Effector memory CD8-positive, alpha-beta T cell (primary cell): ENCODE measurements at regions not wholly inside any gene's neighbourhood (a gene's known extent, or its start where the extent isn't known, plus 50 kb on each side); places are given as distances from the start of the nearest gene placed in this dataset.
"Not testable (repeated sequence)": the region's sequence is repeated elsewhere in the genome, so short reads cannot be mapped to it uniquely, and the experiment has no call there.

Experiments used
- ATAC-seq: fragments of 150-1000 bp; cut with Tn5 transposase; replicated peaks from 2 replicates; pipeline ENCODE4 v1.10.0; 2021; ENCODE audit warnings: mild to moderate bottlenecking, moderate library complexity
- DNase-seq, 3 experiments: peaks; one replicate each; pipeline ENCODE4 v3.0.0; 2021
- H3K27ac Mint-ChIP-seq, 2 donors: one replicate each; pipeline ENCODE4 v1.8.0; 2022; ENCODE audit warnings: mild to moderate bottlenecking in 2 of 2, mixed read lengths in 2 of 2, moderate library complexity in 2 of 2
- H3K27me3 Mint-ChIP-seq, 2 donors: one replicate each; pipeline ENCODE4 v1.8.0; 2022; ENCODE audit warnings: mixed read lengths in 2 of 2
- H3K36me3 Mint-ChIP-seq: one replicate; pipeline ENCODE4 v1.8.0; 2022; ENCODE audit warnings: mild to moderate bottlenecking, moderate library complexity, mixed read lengths; ENCODE audit not compliant: insufficient read depth
- H3K4me1 Mint-ChIP-seq, 2 donors: one replicate each; pipeline ENCODE4 v1.8.0; 2022; ENCODE audit warnings: low read depth in 2 of 2, mixed read lengths in 2 of 2
- H3K4me3 Mint-ChIP-seq, 2 donors: one replicate each; pipeline ENCODE4 v1.8.0; 2022; ENCODE audit warnings: mild to moderate bottlenecking in 2 of 2, mixed read lengths in 2 of 2, moderate library complexity in 2 of 2
- H3K9me3 Mint-ChIP-seq, 2 donors: one replicate each; pipeline ENCODE4 v1.8.0; 2022; ENCODE audit warnings: mixed read lengths in 2 of 2

DNA sequence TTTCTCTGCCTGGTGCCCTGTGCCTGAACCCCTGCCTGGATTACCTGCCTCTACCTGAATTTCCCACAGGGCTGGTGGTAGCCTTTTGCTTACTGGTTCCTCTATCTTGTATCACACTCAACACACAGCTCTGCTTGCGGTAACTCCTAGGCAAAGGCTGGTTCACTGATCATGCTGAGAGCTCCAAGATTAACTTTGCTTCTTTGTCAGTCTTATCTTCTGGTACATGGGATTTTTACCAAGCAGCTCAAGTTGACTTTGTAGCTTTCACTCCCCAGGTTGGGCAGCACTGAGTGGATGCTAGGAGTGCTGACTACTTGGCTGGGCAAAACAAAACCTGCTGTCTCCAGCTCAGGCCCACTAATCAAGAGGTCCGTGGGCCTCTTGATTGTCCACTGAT lies 145.9 kb upstream of the GLRA1 start:
- no peaks in the 10 kb centered on the region for H3K4me1 Mint-ChIP-seq
- H3K4me3 Mint-ChIP-seq, result no peak overlapping the region
- no peaks in the 10 kb centered on the region for H3K36me3 Mint-ChIP-seq
- no peak overlapping the region for H3K27ac Mint-ChIP-seq
- DNase-seq (no peak), ATAC-seq (no peak)
- H3K9me3 Mint-ChIP-seq, result peaks cover 0 to 8% of the 10 kb centered on the region in 2 donors
- H3K27me3 Mint-ChIP-seq, result peaks cover 29 to 37% of the 10 kb centered on the region in 2 donors

DNA sequence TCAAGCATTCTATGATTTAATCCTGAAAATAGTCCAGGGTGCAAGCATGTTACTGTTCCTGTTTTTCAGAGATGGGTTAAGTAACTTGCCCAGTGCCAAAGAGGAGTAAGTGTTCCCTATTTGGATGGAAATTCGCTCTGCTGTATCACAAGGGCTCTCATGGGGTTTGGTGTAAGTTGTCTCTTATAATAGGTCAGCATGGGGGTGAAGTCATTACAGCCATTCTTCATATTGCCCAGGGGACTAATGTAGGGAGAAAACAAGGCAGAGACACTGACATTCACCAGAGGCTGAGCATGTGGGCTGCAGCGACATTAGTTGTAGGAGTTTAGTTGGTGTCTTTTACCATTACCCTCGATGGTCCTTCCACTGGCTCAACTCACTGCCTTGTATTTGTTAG lies 142.1 kb upstream of the GLRA1 start:
- DNase-seq, result no peak
- Mint-ChIP-seq H3K36me3 (no peaks in the 10 kb centered on the region), H3K27me3 (no peaks in the 10 kb centered on the region), H3K27ac (no peak overlapping the region), H3K4me3 (no peak overlapping the region), H3K9me3 (no peaks in the 10 kb centered on the region), H3K4me1 (no peaks in the 10 kb centered on the region)
- no peak for ATAC-seq

DNA sequence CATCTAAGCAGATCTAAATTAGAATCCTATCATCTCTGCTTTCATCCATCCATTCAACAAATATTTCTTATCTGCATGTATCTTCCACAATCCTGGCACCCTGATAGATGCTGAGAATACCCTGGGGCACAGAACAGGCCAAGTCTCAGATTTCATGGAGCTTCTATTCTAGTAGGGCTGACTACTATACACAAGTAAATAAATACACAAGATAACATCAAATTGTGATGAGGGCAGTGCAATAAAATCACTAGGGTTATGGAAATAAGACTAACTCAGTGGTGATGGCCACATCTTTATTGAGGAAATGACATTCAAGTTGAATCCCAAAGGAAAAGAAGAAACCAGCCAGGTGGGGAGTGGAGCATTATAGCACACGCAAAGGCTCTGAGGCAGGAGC lies 138.4 kb upstream of the GLRA1 start:
- ATAC-seq (no peak), DNase-seq (no peak)
- peaks cover 0 to 5% of the 10 kb centered on the region in 2 donors for H3K4me1 Mint-ChIP-seq
- H3K4me3 Mint-ChIP-seq, result no peak overlapping the region
- H3K27ac Mint-ChIP-seq, result no peak overlapping the region
- peaks cover 3 to 5% of the 10 kb centered on the region in 2 donors for H3K27me3 Mint-ChIP-seq
- no peaks in the 10 kb centered on the region for H3K36me3 Mint-ChIP-seq
- peaks cover 0 to 7% of the 10 kb centered on the region in 2 donors for H3K9me3 Mint-ChIP-seq

DNA sequence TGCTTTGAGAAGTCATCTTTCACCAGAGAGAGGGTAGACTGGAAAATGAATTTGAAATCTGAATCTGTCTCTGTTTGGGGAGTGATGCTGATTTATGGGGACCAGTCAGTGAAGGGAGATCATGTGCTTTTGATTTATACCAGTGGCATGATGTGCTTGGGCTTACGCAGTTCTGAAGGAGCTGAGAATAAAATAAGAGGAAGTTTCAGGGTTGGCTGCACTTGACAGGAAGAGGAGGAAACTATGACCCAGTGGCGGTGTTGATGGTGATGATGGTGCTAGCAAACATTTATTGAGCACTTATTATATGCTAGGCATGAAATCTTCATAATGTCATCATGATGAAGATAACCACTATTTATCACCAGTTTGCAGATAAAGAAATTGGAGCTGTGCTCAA lies 136.4 kb upstream of the GLRA1 start:
- Mint-ChIP-seq H3K27ac (peak overlapping the region in 1 of 2 donors; percentile 44), H3K36me3 (no peaks in the 10 kb centered on the region), H3K4me1 (peaks cover 0 to 5% of the 10 kb centered on the region in 2 donors), H3K27me3 (peaks cover 9 to 15% of the 10 kb centered on the region in 2 donors), H3K4me3 (no peak overlapping the region), H3K9me3 (peaks cover 0 to 7% of the 10 kb centered on the region in 2 donors)
- ATAC-seq (no peak), DNase-seq (no peak)

DNA sequence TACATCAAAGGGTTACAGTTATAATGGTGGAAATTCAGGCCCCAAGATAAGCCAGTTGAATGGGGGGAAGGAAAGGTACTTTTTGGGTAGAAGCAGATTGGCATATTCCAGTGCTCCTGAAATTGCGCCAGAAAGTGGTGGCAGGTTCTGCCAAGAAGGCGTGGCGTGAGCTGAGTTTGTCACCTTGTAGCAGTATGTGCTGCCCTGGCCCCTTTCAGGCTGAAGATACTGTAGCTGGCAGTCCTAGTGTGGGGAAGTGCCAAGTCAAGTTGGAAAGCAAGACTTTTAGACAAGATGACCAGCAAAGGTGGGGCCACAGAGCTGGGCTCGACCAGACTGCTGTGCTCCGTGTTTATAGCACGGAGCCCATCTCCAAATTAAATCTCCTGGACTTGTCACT lies 133.6 kb upstream of the GLRA1 start:
- Mint-ChIP-seq H3K4me3 (no peak overlapping the region), H3K9me3 (peaks cover 0 to 7% of the 10 kb centered on the region in 2 donors), H3K27me3 (peaks cover 9 to 17% of the 10 kb centered on the region in 2 donors), H3K4me1 (peaks cover 0 to 5% of the 10 kb centered on the region in 2 donors), H3K36me3 (no peaks in the 10 kb centered on the region), H3K27ac (peak overlapping the region in 1 of 2 donors; percentile 6)
- no peak for ATAC-seq
- DNase-seq, result no peak

DNA sequence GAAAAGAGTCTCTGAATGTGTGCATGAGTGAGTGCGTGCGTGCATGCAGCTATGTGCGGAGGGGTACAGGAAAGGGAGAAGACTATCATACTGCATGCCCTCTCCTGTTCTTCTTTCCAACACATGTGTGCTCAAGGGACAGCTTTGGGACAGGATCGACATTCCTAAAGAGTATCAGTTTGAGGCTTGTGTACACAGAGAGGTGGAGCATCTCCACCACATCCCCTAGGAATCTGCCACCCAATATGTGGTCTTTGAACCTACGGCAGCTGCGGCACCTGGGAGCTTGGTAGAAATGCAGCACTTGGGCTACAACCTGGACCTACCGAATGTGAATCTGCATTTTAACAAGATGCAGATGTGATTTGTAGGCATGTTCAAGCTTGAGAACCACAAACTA lies 132.3 kb upstream of the GLRA1 start:
- peaks cover 0 to 7% of the 10 kb centered on the region in 2 donors for H3K9me3 Mint-ChIP-seq
- DNase-seq (no peak), ATAC-seq (no peak)
- peaks cover 16 to 29% of the 10 kb centered on the region in 2 donors for H3K27me3 Mint-ChIP-seq
- no peak overlapping the region for H3K27ac Mint-ChIP-seq
- no peaks in the 10 kb centered on the region for H3K36me3 Mint-ChIP-seq
- no peak overlapping the region for H3K4me3 Mint-ChIP-seq
- H3K4me1 Mint-ChIP-seq, result peaks cover 0 to 5% of the 10 kb centered on the region in 2 donors

DNA sequence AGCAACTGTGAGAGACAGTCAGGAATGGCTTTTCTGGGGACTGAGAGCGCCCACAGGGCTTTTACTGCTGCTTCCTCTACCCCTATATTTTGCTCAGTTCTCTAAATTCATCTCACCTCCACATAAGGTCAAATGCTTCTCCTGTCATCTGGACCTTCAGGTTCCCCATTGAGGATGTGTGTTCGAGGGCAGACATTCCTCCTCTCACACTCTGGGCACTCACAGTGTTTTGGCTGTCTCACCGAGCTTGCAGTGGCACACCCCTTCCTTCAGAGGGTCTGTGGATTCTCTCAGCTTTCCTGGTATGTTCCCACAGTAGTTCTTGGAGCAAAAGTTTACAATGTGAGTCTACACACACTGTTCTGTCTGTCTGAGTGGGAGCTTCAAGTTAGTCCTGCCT lies 127.8 kb upstream of the GLRA1 start:
- ATAC-seq (no peak), DNase-seq (no peak)
- no peaks in the 10 kb centered on the region for H3K36me3 Mint-ChIP-seq
- H3K9me3 Mint-ChIP-seq, result peaks cover 0 to 6% of the 10 kb centered on the region in 2 donors
- no peak overlapping the region for H3K4me3 Mint-ChIP-seq
- peaks cover 7 to 21% of the 10 kb centered on the region in 2 donors for H3K27me3 Mint-ChIP-seq
- no peaks in the 10 kb centered on the region for H3K4me1 Mint-ChIP-seq
- no peak overlapping the region for H3K27ac Mint-ChIP-seq

DNA sequence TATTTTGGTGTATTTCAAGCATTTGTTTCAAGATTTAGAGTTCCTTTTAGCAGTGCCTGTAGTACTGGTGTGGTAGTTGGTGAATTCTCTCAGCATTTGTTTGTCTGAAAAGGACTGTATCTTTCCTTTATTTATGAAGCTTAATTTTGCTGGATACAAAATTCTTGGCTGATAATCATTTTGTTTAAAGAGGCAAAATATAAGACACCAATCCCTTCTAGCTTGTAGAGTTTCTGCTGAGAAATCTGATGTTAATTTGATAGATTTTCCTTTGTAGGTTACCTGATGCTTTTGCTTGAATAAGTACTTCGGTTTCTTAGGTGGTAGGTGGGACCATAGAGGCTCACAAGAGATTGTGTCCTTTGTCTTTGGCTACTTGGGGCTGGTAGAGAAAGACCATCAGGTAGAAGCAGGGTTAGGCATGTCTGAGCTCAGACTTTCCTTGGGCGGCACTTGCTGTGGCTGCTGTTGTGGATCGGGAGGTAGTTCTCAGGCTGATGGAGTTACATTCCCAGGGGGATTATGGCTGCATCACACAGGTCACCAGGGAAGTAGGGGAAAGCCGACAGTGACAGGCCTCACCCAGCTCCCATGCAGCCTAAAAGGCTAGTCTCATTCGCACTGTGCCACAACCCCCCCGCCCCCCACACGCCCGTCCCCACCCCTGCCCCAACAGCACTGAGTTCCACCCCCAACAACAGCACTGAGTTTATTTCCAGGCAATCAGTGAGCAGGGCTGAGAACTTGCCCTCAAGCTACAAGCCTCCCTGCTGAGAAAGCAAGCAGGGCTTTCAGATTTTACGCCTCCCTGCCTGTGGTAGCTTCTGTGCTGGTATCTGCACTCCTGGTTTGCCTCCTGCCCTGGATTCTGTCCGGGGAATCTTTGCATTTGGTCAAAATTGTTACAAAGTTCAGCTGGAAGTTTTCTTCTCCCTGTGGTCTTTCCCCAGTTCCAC lies 127.1 kb upstream of the GLRA1 start:
- Mint-ChIP-seq H3K27ac (no peak overlapping the region), H3K27me3 (peaks cover 7 to 14% of the 10 kb centered on the region in 2 donors), H3K36me3 (no peaks in the 10 kb centered on the region), H3K4me1 (no peaks in the 10 kb centered on the region), H3K4me3 (no peak overlapping the region), H3K9me3 (peaks cover 0 to 6% of the 10 kb centered on the region in 2 donors)
- DNase-seq (no peak), ATAC-seq (no peak)

DNA sequence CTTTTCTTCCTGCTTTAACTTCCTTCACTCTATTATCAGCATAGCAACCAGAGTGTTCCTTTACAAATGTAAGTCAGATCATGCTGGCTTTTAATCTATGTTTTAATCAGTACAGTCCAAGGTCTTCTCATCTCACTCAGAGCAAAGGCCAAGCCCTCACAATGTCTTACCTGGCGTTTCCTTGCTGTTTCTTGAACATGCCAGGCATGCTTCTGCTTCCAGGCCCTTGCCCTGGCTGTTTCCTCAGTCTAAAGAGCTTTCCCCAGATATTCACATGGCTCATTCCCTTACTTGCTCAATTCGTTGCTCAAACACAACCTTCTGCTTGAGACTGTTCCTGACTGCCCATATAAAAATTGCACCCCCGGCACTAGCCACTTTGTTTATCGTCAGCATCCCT lies 121.7 kb upstream of the GLRA1 start:
- Mint-ChIP-seq H3K27ac (no peak overlapping the region), H3K4me3 (no peak overlapping the region), H3K27me3 (no peaks in the 10 kb centered on the region), H3K9me3 (peaks cover 6 to 9% of the 10 kb centered on the region in 2 donors), H3K4me1 (peaks cover 0 to 2% of the 10 kb centered on the region in 2 donors), H3K36me3 (no peaks in the 10 kb centered on the region)
- ATAC-seq (no peak), DNase-seq (no peak)

DNA sequence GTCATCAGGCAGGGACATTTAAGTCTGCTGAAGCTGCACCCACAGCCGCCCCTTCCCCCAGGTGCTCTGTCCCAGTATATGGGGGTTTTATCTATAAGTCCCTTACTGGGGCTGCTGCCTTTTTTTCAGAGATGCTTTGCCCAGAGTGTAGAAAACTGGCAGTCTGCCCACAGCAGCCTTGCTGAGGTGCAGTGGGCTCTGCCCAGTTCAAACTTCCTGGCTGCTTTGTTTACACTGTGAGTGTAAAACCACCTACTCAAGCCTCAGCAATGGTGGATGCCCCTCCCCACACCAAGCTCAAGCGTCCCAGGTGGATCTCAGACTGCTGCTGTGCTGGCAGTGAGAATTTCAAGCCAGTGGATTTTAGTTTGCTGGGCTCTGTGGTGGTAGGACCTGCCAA lies 114.2 kb upstream of the GLRA1 start:
- peak; percentile 27 to 40 (median 36) for DNase-seq
- H3K27me3 Mint-ChIP-seq, H3K4me1 Mint-ChIP-seq, H3K9me3 Mint-ChIP-seq, H3K36me3 Mint-ChIP-seq: not testable (repeated sequence)
- Mint-ChIP-seq H3K27ac (peak overlapping the region; percentile 78 to 83), H3K4me3 (peak overlapping the region; percentile 30 to 62)
- peak; percentile 76 for ATAC-seq

DNA sequence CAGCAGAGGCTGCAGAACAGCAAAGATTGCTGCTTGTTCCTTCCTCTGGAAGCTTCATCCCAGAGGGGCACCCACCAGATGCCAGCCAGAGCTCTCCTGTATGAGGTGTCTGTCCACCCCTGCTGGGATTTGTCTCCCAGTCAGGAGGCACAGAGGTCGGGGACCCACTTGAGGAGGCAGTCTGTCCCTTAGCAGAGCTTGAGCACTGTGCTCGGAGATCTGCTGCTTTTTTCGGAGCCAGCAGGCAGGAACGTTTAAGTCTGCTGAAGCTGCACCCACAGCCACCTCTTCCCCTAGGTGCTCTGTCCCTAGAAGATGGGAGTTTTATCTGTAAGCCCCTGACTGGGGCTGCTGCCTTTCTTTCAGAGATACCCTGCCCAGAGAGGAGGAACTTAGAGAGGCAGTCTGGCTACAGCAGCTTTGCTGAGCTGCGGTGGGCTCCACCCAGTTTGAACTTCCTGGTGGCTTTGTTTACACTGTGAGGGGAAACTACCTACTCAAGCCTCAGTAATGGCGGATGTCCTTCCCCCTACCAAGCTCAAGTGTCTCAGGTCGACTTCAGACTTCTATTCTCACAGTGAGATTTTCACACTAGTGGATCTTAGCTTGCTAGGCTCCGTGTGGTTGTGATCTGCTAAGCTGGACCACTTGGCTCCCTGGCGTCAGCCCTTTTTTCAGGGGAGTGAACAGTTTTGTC lies 101.8 kb upstream of the GLRA1 start:
- peak; percentile 99 for ATAC-seq
- Mint-ChIP-seq H3K9me3 (peaks cover 10 to 13% of the 10 kb centered on the region in 2 donors), H3K4me3 (peak overlapping the region; percentile 67 to 75), H3K4me1 (peaks cover 18 to 20% of the 10 kb centered on the region in 2 donors), H3K27ac (peak overlapping the region; percentile 95)
- DNase-seq, result peak; percentile 52 to 54 (median 52)
- H3K27me3 Mint-ChIP-seq, H3K36me3 Mint-ChIP-seq: not testable (repeated sequence)

DNA sequence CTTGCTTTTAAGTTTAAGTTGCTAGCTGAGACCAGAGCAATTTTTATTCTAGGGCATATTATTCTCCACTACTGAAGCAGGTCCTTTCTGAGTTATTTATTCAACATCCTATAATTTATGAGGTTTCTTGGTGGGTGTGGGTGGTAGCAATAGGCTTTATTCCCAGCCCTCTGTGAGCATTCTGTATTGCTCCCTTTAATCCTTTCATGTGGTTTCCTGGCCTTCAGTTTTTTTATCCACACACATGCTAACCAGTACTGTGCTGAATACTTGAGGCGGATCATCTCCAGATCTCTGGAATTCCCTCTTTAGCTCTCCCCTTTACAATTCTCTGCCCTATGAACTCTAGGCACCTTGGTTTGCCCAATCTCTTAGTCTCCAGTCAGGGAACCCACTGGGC lies 91.8 kb upstream of the GLRA1 start:
- H3K36me3 Mint-ChIP-seq, result no peaks in the 10 kb centered on the region

DNA sequence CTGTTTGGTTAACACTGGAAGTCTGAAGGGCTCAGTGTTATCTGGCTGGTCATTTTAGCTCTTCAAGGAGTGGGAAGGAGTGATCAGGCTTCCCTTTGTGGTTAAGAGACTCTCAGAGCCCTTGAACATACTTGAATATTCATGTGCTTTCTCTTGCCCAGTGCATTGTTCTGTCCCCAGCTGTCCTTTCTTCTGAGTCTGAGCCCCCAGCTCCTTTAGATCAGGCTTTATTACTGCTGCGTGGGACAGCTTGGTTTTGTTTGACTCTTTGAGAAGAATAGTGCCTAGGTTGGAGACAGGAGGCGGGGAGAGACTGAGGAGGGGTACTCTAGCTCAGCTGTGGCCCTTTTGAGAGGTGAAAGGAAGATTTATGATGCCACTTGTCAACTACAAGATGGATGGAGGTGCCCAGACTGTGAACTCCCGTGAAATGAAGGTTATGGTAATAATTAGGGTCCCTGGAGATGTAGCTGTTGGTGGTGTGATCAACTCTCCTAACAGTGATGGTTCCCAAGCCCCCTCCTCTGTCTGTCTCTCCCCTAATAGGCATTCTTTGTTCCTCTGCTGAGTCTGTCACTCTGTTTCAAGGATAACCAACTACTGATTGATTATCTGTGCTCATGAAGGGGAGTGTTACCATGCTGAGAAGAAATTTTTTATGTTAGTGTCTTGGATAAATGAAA lies 83.1 kb upstream of the GLRA1 start:
- H3K36me3 Mint-ChIP-seq, result no peaks in the 10 kb centered on the region
- peaks cover 0 to 5% of the 10 kb centered on the region in 2 donors for H3K4me1 Mint-ChIP-seq
- peaks cover 4 to 19% of the 10 kb centered on the region in 2 donors for H3K27me3 Mint-ChIP-seq
- DNase-seq (no peak), ATAC-seq (no peak)
- no peak overlapping the region for H3K27ac Mint-ChIP-seq
- H3K4me3 Mint-ChIP-seq, result no peak overlapping the region
- H3K9me3 Mint-ChIP-seq, result peaks cover 0 to 1% of the 10 kb centered on the region in 2 donors

More for the DNA sequence above, 91.8 kb upstream of the GLRA1 start:
- no peak for ATAC-seq
- Mint-ChIP-seq H3K27me3 (no peaks in the 10 kb centered on the region), H3K27ac (no peak overlapping the region), H3K4me3 (no peak overlapping the region), H3K9me3 (peaks cover 0 to 1% of the 10 kb centered on the region in 2 donors), H3K4me1 (no peaks in the 10 kb centered on the region)
- no peak for DNase-seq
